ENCODE measurements at regions not wholly inside any gene's neighbourhood (a gene's known extent, or its start where the extent isn't known, plus 50 kb on each side); places are given as distances from the start of the nearest gene placed in this dataset.

DNA sequence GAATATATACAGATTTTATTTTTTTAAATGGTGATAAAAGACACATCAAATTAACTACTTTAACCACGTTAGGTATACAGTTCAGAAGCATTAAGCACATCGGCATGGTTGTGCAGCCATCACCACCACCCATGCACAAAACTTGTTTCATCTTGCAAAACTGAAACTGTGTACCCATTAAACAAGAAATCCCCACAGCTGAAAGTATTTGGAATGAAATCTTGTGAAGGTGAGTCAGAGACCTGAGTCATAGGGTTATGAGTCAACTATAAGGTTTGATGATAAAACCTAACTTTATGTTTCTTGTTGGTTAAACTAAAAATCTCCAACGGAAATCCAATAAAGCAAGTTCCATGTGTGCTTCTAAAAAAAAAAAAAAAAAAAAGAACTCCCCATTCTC, 561.6 kb upstream of the PSMD7 start:
- TF ChIP-seq, protein P1, sequence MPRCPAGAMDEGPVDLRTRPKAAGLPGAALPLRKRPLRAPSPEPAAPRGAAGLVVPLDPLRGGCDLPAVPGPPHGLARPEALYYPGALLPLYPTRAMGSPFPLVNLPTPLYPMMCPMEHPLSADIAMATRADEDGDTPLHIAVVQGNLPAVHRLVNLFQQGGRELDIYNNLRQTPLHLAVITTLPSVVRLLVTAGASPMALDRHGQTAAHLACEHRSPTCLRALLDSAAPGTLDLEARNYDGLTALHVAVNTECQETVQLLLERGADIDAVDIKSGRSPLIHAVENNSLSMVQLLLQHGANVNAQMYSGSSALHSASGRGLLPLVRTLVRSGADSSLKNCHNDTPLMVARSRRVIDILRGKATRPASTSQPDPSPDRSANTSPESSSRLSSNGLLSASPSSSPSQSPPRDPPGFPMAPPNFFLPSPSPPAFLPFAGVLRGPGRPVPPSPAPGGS (IDR thresholded peaks at IDR 0.05; ENCODE audit: borderline replicate concordance, insufficient read depth, low read depth, low read length, poor library complexity, severe bottlenecking), result no peak
- TF ChIP-seq, protein P2, sequence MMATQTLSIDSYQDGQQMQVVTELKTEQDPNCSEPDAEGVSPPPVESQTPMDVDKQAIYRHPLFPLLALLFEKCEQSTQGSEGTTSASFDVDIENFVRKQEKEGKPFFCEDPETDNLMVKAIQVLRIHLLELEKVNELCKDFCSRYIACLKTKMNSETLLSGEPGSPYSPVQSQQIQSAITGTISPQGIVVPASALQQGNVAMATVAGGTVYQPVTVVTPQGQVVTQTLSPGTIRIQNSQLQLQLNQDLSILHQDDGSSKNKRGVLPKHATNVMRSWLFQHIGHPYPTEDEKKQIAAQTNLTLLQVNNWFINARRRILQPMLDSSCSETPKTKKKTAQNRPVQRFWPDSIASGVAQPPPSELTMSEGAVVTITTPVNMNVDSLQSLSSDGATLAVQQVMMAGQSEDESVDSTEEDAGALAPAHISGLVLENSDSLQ (IDR thresholded peaks at IDR 0.05), result no peak
- TF ChIP-seq MTA3 (IDR thresholded peaks at IDR 0.05; ENCODE audit: borderline replicate concordance, low read length) (no peak), ZZZ3 (IDR thresholded peaks at IDR 0.05; ENCODE audit: control insufficient read depth, insufficient read length, low read depth) (no peak), EED (IDR thresholded peaks at IDR 0.05; ENCODE audit: low read depth) (no peak), YY1 (IDR thresholded peaks at IDR 0.05; ENCODE audit: low read depth, low read length) (no peak), MYC (IDR thresholded peaks at IDR 0.05; ENCODE audit: insufficient read depth, insufficient read length, insufficient replicate concordance, low read length, severe bottlenecking) (no peak)
- TF ChIP-seq, protein P3, sequence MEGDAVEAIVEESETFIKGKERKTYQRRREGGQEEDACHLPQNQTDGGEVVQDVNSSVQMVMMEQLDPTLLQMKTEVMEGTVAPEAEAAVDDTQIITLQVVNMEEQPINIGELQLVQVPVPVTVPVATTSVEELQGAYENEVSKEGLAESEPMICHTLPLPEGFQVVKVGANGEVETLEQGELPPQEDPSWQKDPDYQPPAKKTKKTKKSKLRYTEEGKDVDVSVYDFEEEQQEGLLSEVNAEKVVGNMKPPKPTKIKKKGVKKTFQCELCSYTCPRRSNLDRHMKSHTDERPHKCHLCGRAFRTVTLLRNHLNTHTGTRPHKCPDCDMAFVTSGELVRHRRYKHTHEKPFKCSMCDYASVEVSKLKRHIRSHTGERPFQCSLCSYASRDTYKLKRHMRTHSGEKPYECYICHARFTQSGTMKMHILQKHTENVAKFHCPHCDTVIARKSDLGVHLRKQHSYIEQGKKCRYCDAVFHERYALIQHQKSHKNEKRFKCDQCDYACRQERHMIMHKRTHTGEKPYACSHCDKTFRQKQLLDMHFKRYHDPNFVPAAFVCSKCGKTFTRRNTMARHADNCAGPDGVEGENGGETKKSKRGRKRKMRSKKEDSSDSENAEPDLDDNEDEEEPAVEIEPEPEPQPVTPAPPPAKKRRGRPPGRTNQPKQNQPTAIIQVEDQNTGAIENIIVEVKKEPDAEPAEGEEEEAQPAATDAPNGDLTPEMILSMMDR (IDR thresholded peaks at IDR 0.05 in 2 of 3, conservative IDR thresholded peaks at IDR 0.05 in 1 of 3; ENCODE audit: control insufficient read depth in 2 of 3, extremely low read depth in 1 of 3, insufficient read depth in 1 of 3, low read depth in 3 of 3, low read length in 3 of 3), result no peak
- TF ChIP-seq, protein P4, sequence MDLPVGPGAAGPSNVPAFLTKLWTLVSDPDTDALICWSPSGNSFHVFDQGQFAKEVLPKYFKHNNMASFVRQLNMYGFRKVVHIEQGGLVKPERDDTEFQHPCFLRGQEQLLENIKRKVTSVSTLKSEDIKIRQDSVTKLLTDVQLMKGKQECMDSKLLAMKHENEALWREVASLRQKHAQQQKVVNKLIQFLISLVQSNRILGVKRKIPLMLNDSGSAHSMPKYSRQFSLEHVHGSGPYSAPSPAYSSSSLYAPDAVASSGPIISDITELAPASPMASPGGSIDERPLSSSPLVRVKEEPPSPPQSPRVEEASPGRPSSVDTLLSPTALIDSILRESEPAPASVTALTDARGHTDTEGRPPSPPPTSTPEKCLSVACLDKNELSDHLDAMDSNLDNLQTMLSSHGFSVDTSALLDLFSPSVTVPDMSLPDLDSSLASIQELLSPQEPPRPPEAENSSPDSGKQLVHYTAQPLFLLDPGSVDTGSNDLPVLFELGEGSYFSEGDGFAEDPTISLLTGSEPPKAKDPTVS (IDR thresholded peaks at IDR 0.05; ENCODE audit: low read depth, low read length), result no peak
